ENCODE measurements at regions not wholly inside any gene's neighbourhood (a gene's known extent, or its start where the extent isn't known, plus 50 kb on each side); places are given as distances from the start of the nearest gene placed in this dataset.

GRCh38 chr5:82399111-82399510, 121.0 kb upstream of the RPS23 start:
- no peak overlapping the region for H3K4me3 ChIP-seq (ENCODE audit: low read depth, low read length)
- no peak for TF ChIP-seq CTCF (IDR thresholded peaks at IDR 0.05; ENCODE audit: low read depth, low read length)

DNA sequence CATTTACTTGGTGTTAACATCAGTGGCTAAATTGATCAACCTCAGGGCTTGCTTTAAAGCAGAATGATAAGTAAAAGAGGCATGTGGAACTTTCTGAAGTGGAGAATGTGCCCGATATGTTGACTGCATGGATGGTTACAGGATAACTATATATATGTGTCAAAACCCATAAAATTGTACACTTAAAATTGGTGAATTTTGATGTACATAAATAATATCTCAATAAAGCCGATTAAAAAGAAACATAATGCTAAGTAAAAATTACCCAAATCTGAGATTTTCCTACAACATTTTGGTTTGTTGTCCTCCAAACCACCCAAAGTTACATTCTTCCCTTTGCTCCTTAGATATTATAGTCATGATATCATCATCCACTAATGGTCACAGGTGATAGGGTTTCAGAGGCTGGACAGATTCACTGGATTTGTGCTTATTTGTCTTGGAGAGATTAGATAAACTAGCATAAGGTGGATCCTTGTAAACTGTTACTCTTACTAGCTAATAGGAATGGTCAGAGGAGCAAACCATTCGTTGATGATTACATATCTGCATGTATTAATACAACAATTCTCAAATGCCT, 119.7 kb upstream of the RPS23 start:
- H3K4me3 ChIP-seq (ENCODE audit: low read depth, low read length): no peak overlapping the region
- no peak for TF ChIP-seq CTCF (IDR thresholded peaks at IDR 0.05; ENCODE audit: low read depth, low read length)

DNA sequence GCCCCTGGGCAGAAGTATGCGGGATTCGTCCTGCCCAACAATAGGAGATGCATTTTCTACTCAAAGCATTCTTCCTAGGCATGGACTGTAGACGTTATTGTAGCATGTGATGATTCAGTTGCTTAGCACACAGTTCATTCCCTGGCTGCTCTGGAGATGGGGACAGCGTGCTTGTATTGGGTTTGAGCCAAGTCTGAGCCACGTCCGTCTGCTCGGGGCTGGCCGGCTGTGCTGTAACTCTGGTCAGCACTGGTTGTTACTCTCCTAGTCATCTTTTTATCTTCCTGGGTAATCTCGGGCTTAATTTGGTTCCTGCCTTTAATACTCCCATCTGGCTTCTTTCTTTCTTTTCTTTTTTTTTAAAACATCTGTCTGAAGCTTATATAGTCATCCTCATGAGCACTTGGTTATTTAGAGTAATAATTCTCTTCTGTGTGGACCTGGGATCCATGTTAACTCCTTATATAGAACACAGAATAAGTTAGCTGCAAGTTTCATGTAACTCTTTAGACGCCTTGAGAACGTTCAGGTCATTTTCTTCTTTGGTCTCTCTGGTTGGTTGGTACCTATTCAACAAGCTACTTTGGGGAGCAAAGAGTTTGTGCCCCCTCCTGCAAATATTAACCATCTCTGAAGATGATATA, 118.8 kb upstream of the RPS23 start:
- H3K4me3 ChIP-seq (ENCODE audit: low read depth, low read length): no peak overlapping the region

GRCh38 chr5:82396396-82396795, 118.2 kb upstream of the RPS23 start:
- TF ChIP-seq CTCF (IDR thresholded peaks at IDR 0.05; ENCODE audit: low read depth, low read length): no peak
- no peak overlapping the region for H3K4me3 ChIP-seq (ENCODE audit: low read depth, low read length)

More for the DNA sequence above, 118.8 kb upstream of the RPS23 start:
- TF ChIP-seq CTCF (IDR thresholded peaks at IDR 0.05; ENCODE audit: low read depth, low read length): no peak

DNA sequence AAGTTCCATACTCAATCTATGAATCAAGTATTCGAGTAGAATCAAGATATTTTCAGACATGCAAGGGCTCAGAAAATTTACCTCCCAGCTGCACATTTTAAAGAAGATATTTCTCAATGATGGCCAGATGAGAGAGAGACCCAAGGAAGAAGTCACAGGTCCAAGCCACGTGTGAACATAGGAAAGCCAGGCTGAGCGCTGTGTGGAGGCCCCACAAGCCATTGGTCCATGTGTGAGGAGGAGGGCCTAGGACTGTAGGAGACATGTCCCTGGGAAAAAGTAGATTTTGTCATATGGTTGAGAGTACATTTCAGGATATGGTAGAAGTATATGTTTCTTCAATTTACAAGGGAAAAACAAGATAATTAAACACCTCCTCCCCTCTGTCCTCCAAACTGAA, 115.8 kb upstream of the RPS23 start:
- H3K4me3 ChIP-seq (ENCODE audit: low read depth, low read length): no peak overlapping the region
- no peak for TF ChIP-seq CTCF (IDR thresholded peaks at IDR 0.05; ENCODE audit: low read depth, low read length)

GRCh38 chr5:82390088-82390487, 111.9 kb upstream of the RPS23 start:
- no peak for TF ChIP-seq CTCF (IDR thresholded peaks at IDR 0.05; ENCODE audit: low read depth, low read length)
- no peak overlapping the region for H3K4me3 ChIP-seq (ENCODE audit: low read depth, low read length)

DNA sequence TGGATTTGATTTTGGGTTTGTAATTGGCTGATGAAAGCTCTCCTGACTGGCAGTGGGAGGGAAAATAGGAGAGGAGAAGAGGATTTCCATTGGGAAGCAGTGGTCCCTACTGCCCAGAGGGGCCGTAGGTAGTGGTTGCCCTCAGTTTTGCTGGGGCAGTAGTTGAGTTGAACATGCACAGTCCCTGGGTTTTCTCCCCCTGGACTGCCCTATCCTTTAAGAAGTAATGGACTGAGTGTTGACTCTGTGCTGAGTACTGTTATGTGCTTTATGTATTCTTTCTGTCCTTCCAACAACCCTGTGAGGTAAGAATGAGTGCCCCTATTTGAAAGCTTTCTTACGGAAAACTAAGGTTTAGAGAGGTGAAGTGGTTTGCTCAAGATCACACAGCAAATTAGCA, 111.2 kb upstream of the RPS23 start:
- no peak overlapping the region for H3K4me3 ChIP-seq (ENCODE audit: low read depth, low read length)
- no peak for TF ChIP-seq CTCF (IDR thresholded peaks at IDR 0.05; ENCODE audit: low read depth, low read length)
